ENCODE measurements at regions not wholly inside any gene's neighbourhood (a gene's known extent, or its start where the extent isn't known, plus 50 kb on each side); places are given as distances from the start of the nearest gene placed in this dataset.

GRCh38 chr18:42611134-42611533 lies 504.4 kb downstream of the RIT2 start:
- no peak for DNase-seq (ENCODE audit: low read depth)

DNA sequence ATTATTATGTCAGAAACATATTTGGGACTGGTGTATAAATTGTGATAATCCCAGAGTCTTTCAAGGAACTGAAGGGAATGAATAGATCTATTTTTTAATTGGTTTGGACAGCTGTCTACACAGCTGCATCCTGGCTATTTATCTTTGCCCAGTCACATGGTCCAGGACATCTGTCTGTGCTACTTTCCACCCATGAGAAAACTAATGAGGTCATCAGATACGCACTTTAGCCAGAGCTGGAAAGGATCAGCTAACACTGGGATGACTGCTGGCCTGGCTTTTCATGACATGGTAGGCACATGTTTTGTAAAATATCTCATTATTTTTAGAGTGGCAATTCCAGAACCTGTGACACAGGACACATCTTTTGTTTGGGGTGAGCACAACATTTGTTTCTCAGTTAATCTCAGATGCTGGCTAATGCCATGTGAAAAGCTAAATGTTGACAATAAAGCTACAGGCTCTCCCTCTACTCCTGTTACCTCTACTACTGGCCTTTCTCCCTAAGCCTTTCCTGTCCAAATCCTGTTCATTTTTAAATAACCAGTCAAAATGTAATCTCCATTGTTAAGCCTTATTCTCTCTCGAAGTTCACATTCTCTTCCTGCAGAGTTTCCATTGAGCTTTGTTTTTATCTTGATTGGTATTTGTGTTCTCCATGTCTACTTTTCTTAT lies 500.7 kb downstream of the RIT2 start:
- DNase-seq (ENCODE audit: low read depth): no peak

- no peak for DNase-seq (ENCODE audit: low read depth)
Observed at GRCh38 chr18:42617221-42617620, 498.3 kb downstream of the RIT2 start.

DNA sequence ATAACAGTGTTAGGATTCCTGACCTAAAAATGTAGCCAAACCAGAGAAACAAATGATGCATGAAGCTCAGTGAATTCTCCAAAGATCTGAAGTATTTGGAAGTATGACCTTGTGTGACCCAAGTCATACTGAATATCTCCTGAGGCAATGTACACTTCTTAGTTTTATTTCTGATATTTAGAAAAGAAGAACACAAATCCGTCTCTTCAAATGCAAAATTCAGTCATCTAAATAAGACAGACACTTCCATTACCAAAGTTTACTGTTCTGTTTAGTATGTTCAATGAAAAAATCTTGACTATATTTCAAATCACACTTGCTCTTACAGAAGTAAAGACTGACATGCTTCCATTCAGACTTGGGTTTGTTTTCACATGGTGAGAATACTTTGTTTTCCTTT lies 495.7 kb downstream of the RIT2 start:
- no peak for DNase-seq (ENCODE audit: low read depth)

- no peak for DNase-seq (ENCODE audit: low read depth)
Observed at GRCh38 chr18:42620657-42621056, 494.8 kb downstream of the RIT2 start.

DNA sequence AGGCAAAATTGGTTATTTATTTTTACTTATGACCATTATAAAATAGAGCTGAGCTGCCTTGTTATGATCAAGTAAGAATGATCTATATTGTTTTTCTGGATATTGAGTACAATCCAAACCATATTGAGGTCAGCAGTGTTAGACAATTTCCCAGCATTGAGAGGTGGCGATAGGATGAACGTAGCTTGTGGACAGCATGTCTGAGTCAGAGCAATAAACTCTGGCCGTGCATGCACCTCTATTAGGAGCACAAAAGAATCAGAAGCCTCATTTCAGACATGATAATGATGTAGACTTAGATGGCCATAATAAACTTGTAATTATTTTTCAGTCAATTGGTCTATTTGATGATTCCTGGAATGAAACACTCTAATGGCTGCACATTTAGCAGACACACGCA lies 491.6 kb downstream of the RIT2 start:
- DNase-seq (ENCODE audit: low read depth): no peak

DNA sequence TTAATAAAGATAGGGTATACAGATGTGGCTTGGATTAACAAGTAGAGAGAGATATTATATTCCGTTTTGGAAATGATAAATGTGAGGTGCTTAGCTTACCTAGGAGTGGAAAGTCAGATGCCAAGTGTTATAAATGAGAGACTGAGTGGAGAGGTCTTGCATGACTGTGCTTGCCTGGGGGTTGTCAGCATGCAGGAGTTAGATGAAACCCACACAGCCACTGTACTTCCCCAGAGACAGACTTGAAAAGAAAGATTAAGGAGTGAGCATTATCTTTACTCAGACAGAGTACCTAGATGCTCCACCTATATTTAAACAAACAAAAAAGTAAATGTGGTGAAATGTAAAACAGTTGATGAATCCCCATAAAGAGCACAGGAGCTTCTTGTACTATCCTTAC lies 482.7 kb downstream of the RIT2 start:
- DNase-seq (ENCODE audit: low read depth): no peak

DNA sequence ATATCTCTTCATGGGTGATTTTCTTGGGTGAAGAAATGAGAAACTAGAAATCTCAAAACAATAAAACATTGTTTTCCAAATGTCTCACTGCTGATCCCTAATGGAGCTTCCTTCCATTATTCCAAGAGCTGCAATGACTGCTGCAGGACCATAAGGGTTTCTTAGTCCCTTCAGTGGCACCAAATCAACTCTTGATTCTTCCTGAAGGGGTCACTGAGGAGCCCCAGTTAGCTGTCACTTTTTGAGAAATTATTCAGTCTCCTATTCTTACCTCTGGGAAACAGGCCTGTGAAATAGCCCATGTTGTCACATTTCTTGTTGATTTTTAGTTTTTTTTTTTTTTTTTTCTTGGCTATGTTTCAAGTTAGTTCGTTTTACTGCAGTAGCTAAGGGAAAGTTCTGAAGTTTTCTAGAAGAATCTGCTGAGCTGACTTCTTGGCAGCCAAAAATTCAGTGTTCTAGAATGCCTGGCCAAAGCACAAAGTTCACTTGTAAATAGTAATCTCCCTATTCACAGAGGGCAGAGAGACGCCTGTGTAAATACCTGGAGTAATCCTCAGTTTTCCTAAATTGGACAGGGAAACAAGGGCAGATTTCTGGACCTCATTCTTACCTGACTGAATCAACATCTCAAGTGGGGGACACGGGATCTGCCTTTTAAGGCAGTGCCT lies 480.0 kb downstream of the RIT2 start:
- no peak for DNase-seq (ENCODE audit: low read depth)

- no peak for DNase-seq (ENCODE audit: low read depth)
Observed at GRCh38 chr18:42636309-42636708, 479.2 kb downstream of the RIT2 start.

GRCh38 chr18:42640160-42640559 lies 475.3 kb downstream of the RIT2 start:
- peak; percentile 14 for DNase-seq (ENCODE audit: low read depth)

- no peak for DNase-seq (ENCODE audit: low read depth)
Observed at GRCh38 chr18:42641996-42642395, 473.5 kb downstream of the RIT2 start.

DNA sequence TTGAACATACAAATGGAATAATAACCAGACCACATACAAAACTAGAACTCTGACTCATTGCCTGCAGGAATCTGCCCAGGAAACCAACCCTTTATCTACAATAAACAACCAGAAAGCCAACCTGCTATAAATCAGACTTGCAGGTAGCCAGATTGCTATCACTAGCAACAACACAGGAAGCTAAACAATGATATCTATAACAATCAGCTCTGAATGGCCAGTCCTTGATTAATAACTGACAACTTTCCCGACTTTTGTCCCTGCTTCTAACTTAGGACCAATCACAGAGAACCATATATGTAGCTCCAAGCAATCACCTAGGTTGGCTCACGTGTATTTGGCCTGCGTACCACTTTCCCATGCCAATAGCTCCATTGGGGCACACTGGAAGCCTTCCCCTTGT lies 470.8 kb downstream of the RIT2 start:
- DNase-seq (ENCODE audit: low read depth): no peak

DNA sequence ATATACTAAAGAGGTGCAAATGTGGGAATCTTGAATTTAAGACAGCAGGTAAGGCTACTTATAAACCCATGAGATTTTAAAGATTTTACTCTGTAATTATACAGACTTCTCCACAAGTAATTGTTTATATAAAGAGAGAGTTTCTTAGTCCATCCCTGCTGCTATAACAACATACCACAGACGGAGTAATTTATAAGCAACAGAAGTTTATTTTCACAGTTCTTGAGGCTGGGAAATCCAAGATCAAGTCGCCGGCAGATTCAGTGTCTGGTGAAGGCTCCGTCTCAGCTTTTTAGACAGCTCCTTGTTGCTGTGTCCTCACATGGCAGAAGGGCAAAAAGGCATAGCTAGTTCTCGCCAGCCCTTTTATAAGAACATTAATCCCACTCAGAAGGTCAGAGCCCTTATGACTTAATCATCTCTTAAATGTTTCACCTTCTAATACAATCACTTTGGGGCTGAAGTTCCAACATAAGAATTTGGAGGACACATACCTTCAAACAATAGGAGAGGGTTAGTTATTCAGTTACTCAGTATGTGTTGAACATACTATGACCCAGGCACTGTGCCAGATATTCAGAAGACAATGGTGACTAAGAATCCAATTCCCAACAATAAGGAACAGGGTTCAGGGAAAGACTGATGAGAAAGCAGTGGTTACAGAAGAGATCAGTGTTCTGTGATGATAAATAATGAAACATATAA lies 466.0 kb downstream of the RIT2 start:
- peak; percentile 49 for DNase-seq (ENCODE audit: low read depth)

GRCh38 chr18:42654556-42654955 lies 460.9 kb downstream of the RIT2 start:
- DNase-seq (ENCODE audit: low read depth): peak; percentile 19

- DNase-seq (ENCODE audit: low read depth): no peak
Observed at GRCh38 chr18:42657551-42657950, 457.9 kb downstream of the RIT2 start.

DNA sequence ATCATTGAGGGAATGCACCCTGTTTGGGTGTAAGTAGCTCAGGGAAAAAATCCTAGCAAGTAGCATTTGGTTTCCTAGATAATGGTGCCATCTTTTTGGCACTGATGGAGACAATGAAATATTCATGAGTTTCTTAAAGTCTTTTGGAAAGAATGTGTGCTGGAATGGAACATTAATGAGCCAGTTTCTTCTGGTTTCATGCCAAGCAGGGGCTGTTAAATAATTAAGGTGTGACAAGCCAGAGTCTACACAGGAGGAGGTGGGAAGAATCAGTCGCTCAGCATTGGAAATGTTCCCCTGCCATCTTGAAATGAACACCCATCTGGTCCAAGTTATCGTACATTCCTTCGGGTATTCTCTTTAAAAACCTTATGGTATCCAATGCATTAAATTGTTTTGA lies 457.3 kb downstream of the RIT2 start:
- DNase-seq (ENCODE audit: low read depth): no peak

GRCh38 chr18:42659187-42659586 lies 456.3 kb downstream of the RIT2 start:
- DNase-seq (ENCODE audit: low read depth): no peak

DNA sequence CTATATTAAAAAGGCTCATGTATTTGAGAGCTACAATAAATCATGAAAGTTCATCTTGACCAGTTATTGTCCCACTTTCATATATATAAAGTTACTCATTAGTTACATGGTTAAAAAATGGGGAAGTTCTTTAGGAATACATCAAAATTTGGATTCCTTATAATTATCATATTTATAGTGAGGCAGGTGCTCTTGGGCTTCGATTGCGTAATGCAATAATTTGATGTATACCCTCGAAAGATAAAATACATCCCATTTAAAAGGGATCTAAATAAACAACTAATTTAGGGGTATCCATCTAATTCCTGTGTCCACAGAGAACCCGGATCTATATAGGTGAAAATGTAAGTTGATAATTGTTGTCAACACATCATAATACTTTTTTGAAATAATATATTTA lies 444.6 kb downstream of the RIT2 start:
- DNase-seq (ENCODE audit: low read depth): no peak

- DNase-seq (ENCODE audit: low read depth): no peak
Observed at GRCh38 chr18:42675810-42676209, 439.7 kb downstream of the RIT2 start.

- no peak for DNase-seq (ENCODE audit: low read depth)
Observed at GRCh38 chr18:42683094-42683493, 432.4 kb downstream of the RIT2 start.

DNA sequence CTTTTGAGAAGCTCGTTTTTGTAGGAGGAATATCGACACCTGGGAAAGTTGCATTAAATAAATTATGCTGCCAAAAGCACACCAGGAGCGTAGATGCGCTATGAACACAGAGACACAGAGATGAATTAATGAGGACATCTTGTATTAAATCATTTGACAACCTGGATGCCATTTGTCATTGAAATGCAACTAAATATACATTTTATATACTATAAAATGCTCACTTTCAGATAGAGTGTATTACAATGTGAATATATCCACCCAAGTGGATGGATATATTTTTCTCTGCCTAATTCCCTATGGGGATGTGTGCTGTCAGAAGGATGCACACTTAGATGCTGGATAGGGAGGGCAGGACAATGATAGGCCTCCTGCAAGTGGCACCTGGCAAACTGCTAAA lies 426.2 kb downstream of the RIT2 start:
- DNase-seq (ENCODE audit: low read depth): no peak

All from HT1080 (cell line).